ENCODE measurements at regions not wholly inside any gene's neighbourhood (a gene's known extent, or its start where the extent isn't known, plus 50 kb on each side); places are given as distances from the start of the nearest gene placed in this dataset.

- no TSS peak for BruUV-seq (replicated peaks)
- DNase-seq (ENCODE audit: low read depth, low spot score) = no peak
These were observed 1298.0 kb upstream of the RAG2 start for GRCh38 chr11:37896016-37896415.

GRCh38 chr11:37881741-37882140, 1283.7 kb upstream of the RAG2 start:
- H3K27me3 ChIP-seq (replicated peaks in 1 of 2; ENCODE audit: control insufficient read depth in 2 of 2, insufficient read depth in 2 of 2, low read length in 1 of 2) = no peaks in the 10 kb centered on the region
- no peak overlapping the region for H3K4me3 ChIP-seq
- ChIA-PET POLR2A (no interaction called here), RAD21 (ENCODE audit: unreplicated experiment) (no interaction called here), SMC1A (ENCODE audit: uncharacterized antibody, unreplicated experiment) (no interaction called here), CTCF (no interaction called here)
- intact Hi-C loops (cut with micrococcal nuclease; ENCODE audit: unreplicated experiment) (no loop called here), in situ Hi-C loops (cut with MboI) (no loop called here)
- no peaks in the 10 kb centered on the region for H3K9me3 ChIP-seq (replicated peaks; ENCODE audit: control insufficient read depth, insufficient read depth, low read length)
- no peak overlapping the region for H3K27ac ChIP-seq (ENCODE audit: control insufficient read depth, insufficient read depth)
- no peaks in the 10 kb centered on the region for H3K4me1 ChIP-seq (ENCODE audit: control insufficient read depth, insufficient read depth, low read length)
- no peak overlapping the region for H3K4me2 ChIP-seq (ENCODE audit: control insufficient read depth, insufficient read depth)
- no peak for TF ChIP-seq STAT3 (IDR thresholded peaks at IDR 0.05; ENCODE audit: low read depth, low read length)
- TF ChIP-seq MEF2A (IDR thresholded peaks at IDR 0.05; ENCODE audit: insufficient read depth, low read depth, low read length) = no peak
- no peak for TF ChIP-seq CREM (IDR thresholded peaks at IDR 0.05; ENCODE audit: low read depth)
- no peak overlapping the region for H2AFZ ChIP-seq (ENCODE audit: control insufficient read depth, low read depth, low read length)
- H3K9ac ChIP-seq (ENCODE audit: control insufficient read depth, insufficient read depth, low read length) = no peak overlapping the region
- no peaks in the 10 kb centered on the region for H4K20me1 ChIP-seq (ENCODE audit: control insufficient read depth, insufficient read depth)
- 17% methylated on average over 3 of the region's 3 CpGs for WGBS (ENCODE audit: insufficient coverage, insufficient replicate concordance, low lambda C conversion rate, missing lambda C conversion rate)
- DNase-seq (ENCODE audit: low read depth, low spot score) (no peak), FAIRE-seq (no peak), ATAC-seq (no peak)
- H3K79me2 ChIP-seq (ENCODE audit: control insufficient read depth, insufficient read depth, low read length) = no peaks in the 10 kb centered on the region
- H3K36me3 ChIP-seq (ENCODE audit: control insufficient read depth in 2 of 2, insufficient read depth in 2 of 2, low read length in 1 of 2) = no peaks in the 10 kb centered on the region
- no TSS peak for BruUV-seq (replicated peaks)

More at GRCh38 chr11:37896016-37896415, 1298.0 kb upstream of the RAG2 start:
- ATAC-seq (no peak), FAIRE-seq (no peak)
- Histone ChIP-seq H3K27ac (ENCODE audit: control insufficient read depth, insufficient read depth) (no peak overlapping the region), H3K9ac (ENCODE audit: control insufficient read depth, insufficient read depth, low read length) (no peak overlapping the region), H3K79me2 (ENCODE audit: control insufficient read depth, insufficient read depth, low read length) (no peaks in the 10 kb centered on the region), H4K20me1 (ENCODE audit: control insufficient read depth, insufficient read depth) (no peaks in the 10 kb centered on the region), H3K36me3 (ENCODE audit: control insufficient read depth in 2 of 2, insufficient read depth in 2 of 2, low read length in 1 of 2) (no peaks in the 10 kb centered on the region), H3K4me3 (no peak overlapping the region), H3K4me1 (ENCODE audit: control insufficient read depth, insufficient read depth, low read length) (no peaks in the 10 kb centered on the region), H3K4me2 (ENCODE audit: control insufficient read depth, insufficient read depth) (no peak overlapping the region), H2AFZ (ENCODE audit: control insufficient read depth, low read depth, low read length) (no peak overlapping the region), H3K27me3 (replicated peaks in 1 of 2; ENCODE audit: control insufficient read depth in 2 of 2, insufficient read depth in 2 of 2, low read length in 1 of 2) (no peaks in the 10 kb centered on the region), H3K9me3 (replicated peaks; ENCODE audit: control insufficient read depth, insufficient read depth, low read length) (no peaks in the 10 kb centered on the region; the same call in 2 of the 3 replicates)
- ChIA-PET POLR2A (no interaction called here), SMC1A (ENCODE audit: uncharacterized antibody, unreplicated experiment) (no interaction called here), CTCF (no interaction called here), RAD21 (ENCODE audit: unreplicated experiment) (no interaction called here)
- intact Hi-C loops (cut with micrococcal nuclease; ENCODE audit: unreplicated experiment) = no loop called here
- in situ Hi-C loops (cut with MboI) = no loop called here
- TF ChIP-seq STAT3 (IDR thresholded peaks at IDR 0.05; ENCODE audit: low read depth, low read length) (no peak), ZNF217 (IDR thresholded peaks at IDR 0.05) (no peak), POU2F2 (IDR thresholded peaks at IDR 0.05; ENCODE audit: borderline replicate concordance, low read depth, low read length) (no peak)

Data from GM12878 (cell line).